ENCODE measurements at regions not wholly inside any gene's neighbourhood (a gene's known extent, or its start where the extent isn't known, plus 50 kb on each side); places are given as distances from the start of the nearest gene placed in this dataset.

- Histone ChIP-seq H3K27me3 (ENCODE audit: control insufficient read depth in 4 of 4, insufficient read depth in 4 of 4, low read length in 3 of 4) (no peaks in the 10 kb centered on the region), H3K4me1 (ENCODE audit: control insufficient read depth in 4 of 4, insufficient read depth in 4 of 4, low read length in 3 of 4) (no peaks in the 10 kb centered on the region), H3K36me3 (ENCODE audit: control insufficient read depth in 4 of 4, insufficient read depth in 3 of 4, low read depth in 1 of 4, low read length in 3 of 4) (no peaks in the 10 kb centered on the region), H3K9me3 (ENCODE audit: control insufficient read depth in 4 of 4, low read length in 3 of 4) (peaks cover 0 to 3% (median 0%) of the 10 kb centered on the region in 4 donors), H3K4me3 (ENCODE audit: low read depth in 1 of 3, low read length in 3 of 3) (no peak overlapping the region), H3K9ac (ENCODE audit: low read depth in 1 of 2, low read length in 2 of 2) (no peak overlapping the region), H3K27ac (ENCODE audit: low read depth in 1 of 2, low read length in 2 of 2) (no peak overlapping the region)
- TF ChIP-seq ZBTB33 (IDR thresholded peaks at IDR 0.05) = no peak
- TF ChIP-seq FOXA1 (IDR thresholded peaks at IDR 0.05) = no peak
- no peak for TF ChIP-seq FOXA2 (IDR thresholded peaks at IDR 0.05)
- TF ChIP-seq SP1 (IDR thresholded peaks at IDR 0.05) = no peak
- no peak for TF ChIP-seq JUND (IDR thresholded peaks at IDR 0.05)
- no peak for TF ChIP-seq REST (IDR thresholded peaks at IDR 0.05)
- TF ChIP-seq EGR1 (IDR thresholded peaks at IDR 0.05; ENCODE audit: low read depth in 2 of 2) = no peak
- TF ChIP-seq RXRA (IDR thresholded peaks at IDR 0.05) = no peak
- TF ChIP-seq RAD21 (IDR thresholded peaks at IDR 0.05) = no peak
- no peak for TF ChIP-seq ATF3 (IDR thresholded peaks at IDR 0.05)
- no peak for DNase-seq (ENCODE audit: low spot score)
- 27% methylated on average over 2 of the region's 2 CpGs for WGBS
Observed at GRCh38 chr1:217953330-217953729, 322.2 kb downstream of the SPATA17 start.

GRCh38 chr1:217953922-217954321, 322.8 kb downstream of the SPATA17 start:
- Histone ChIP-seq H3K36me3 (ENCODE audit: control insufficient read depth in 4 of 4, insufficient read depth in 3 of 4, low read depth in 1 of 4, low read length in 3 of 4) (no peaks in the 10 kb centered on the region), H3K27me3 (ENCODE audit: control insufficient read depth in 4 of 4, insufficient read depth in 4 of 4, low read length in 3 of 4) (no peaks in the 10 kb centered on the region), H3K27ac (ENCODE audit: low read depth in 1 of 2, low read length in 2 of 2) (no peak overlapping the region), H3K4me1 (ENCODE audit: control insufficient read depth in 4 of 4, insufficient read depth in 4 of 4, low read length in 3 of 4) (no peaks in the 10 kb centered on the region), H3K9me3 (ENCODE audit: control insufficient read depth in 4 of 4, low read length in 3 of 4) (peaks cover 0 to 3% (median 0%) of the 10 kb centered on the region in 4 donors), H3K9ac (ENCODE audit: low read depth in 1 of 2, low read length in 2 of 2) (no peak overlapping the region), H3K4me3 (ENCODE audit: low read depth in 1 of 3, low read length in 3 of 3) (no peak overlapping the region)
- DNase-seq (ENCODE audit: low spot score) = no peak
- WGBS = 65% methylated on average over 2 of the region's 2 CpGs
- TF ChIP-seq SP1 (IDR thresholded peaks at IDR 0.05) = no peak
- no peak for TF ChIP-seq ZBTB33 (IDR thresholded peaks at IDR 0.05)
- no peak for TF ChIP-seq ATF3 (IDR thresholded peaks at IDR 0.05)
- TF ChIP-seq YY1 (IDR thresholded peaks at IDR 0.05) = no peak
- no peak for TF ChIP-seq REST (IDR thresholded peaks at IDR 0.05)
- no peak for TF ChIP-seq RXRA (IDR thresholded peaks at IDR 0.05)
- no peak for TF ChIP-seq NR2F2 (IDR thresholded peaks at IDR 0.05)
- TF ChIP-seq CTCF (IDR thresholded peaks at IDR 0.05; ENCODE audit: low read depth, low read length, missing input control) = no peak
- no peak for TF ChIP-seq GABPA (IDR thresholded peaks at IDR 0.05 in 1 of 2, conservative IDR thresholded peaks at IDR 0.05 in 1 of 2)
- TF ChIP-seq MAX (IDR thresholded peaks at IDR 0.05) = no peak
- no peak for TF ChIP-seq FOXA2 (IDR thresholded peaks at IDR 0.05)
- no peak for TF ChIP-seq TAF1 (conservative IDR thresholded peaks at IDR 0.05)
- no peak for TF ChIP-seq JUND (IDR thresholded peaks at IDR 0.05)
- no peak for TF ChIP-seq HNF4G (IDR thresholded peaks at IDR 0.05)
- no peak for TF ChIP-seq HNF4A (conservative IDR thresholded peaks at IDR 0.05)
- TF ChIP-seq FOXA1 (IDR thresholded peaks at IDR 0.05) = no peak
- no peak for TF ChIP-seq RAD21 (IDR thresholded peaks at IDR 0.05)
- no peak for TF ChIP-seq EGR1 (IDR thresholded peaks at IDR 0.05; ENCODE audit: low read depth in 2 of 2)

Measured in liver (tissue), 8 donors.